ENCODE measurements at regions not wholly inside any gene's neighbourhood (a gene's known extent, or its start where the extent isn't known, plus 50 kb on each side); places are given as distances from the start of the nearest gene placed in this dataset.
"Not testable (repeated sequence)": the region's sequence is repeated elsewhere in the genome, so short reads cannot be mapped to it uniquely, and the experiment has no call there.

DNA sequence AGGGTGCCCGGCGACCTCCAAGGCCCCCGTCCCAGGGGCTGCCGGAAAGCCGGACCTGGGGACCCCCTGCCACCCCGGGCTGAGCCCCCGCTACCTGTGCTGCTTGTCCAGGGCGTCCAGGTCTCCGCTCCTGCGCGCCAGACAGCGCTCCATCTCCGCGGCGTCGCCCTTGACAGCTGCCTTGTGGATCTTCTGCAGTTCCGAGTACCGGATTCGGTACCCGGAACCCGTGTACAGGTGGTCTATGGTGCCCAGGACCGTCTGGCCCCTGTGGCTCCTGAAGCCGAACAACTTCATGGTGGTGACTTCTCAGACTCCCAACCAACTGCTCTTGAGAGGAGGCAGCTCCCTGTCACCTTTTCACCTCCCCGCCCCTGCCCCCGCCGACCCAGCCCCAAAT, 231.1 kb downstream of the LIPI start:
- TF ChIP-seq SP1 (IDR thresholded peaks at IDR 0.05); BHLHE40 (IDR thresholded peaks at IDR 0.05; ENCODE audit: borderline replicate concordance); ELF4 (IDR thresholded peaks at IDR 0.05); SUZ12 (IDR thresholded peaks at IDR 0.05); TARDBP (IDR thresholded peaks at IDR 0.05); FOXM1 (IDR thresholded peaks at IDR 0.05; ENCODE audit: borderline replicate concordance); CTBP1 (IDR thresholded peaks at IDR 0.05; ENCODE audit: borderline replicate concordance); FOXK2 (IDR thresholded peaks at IDR 0.05); LEF1 (IDR thresholded peaks at IDR 0.05; ENCODE audit: borderline replicate concordance): not testable (repeated sequence)
